A549 (cell line): ENCODE measurements at regions not wholly inside any gene's neighbourhood (a gene's known extent, or its start where the extent isn't known, plus 50 kb on each side); places are given as distances from the start of the nearest gene placed in this dataset.

ENCODE experiments used
- BHLHE40 ChIP-seq: IDR thresholded peaks from 2 replicates; pipeline ENCODE4 v1.6.1; 2012; ENCODE audit warnings: low read depth, low read length, inconsistent platforms
- CEBPB ChIP-seq, 2 experiments: fragments of >200 bp in 1 of 2; sonication (Bioruptor Twin) in 1 of 2; formaldehyde crosslinking in 1 of 2; IDR thresholded peaks; 2 replicates each; pipeline ENCODE4 v1.6.1; 2012 to 2016
- CHD2 ChIP-seq: fragments of 150-350 bp; IDR thresholded peaks from 2 replicates; pipeline ENCODE4 v1.6.1; 2014; ENCODE audit warnings: low read length; ENCODE audit not compliant: partially characterized antibody
- CTCF ChIP-seq: fragments of >200 bp; sonication (Bioruptor Twin); formaldehyde crosslinking; IDR thresholded peaks from 3 replicates; pipeline ENCODE4 v1.5.1; 2016
- EHMT2 ChIP-seq: fragments of 200-600 bp; sonication (generic); IDR thresholded peaks from 2 replicates; pipeline ENCODE4 v1.6.1; 2016; ENCODE audit warnings: antibody characterized with exemption, low read depth, mild to moderate bottlenecking, moderate library complexity
- EP300 ChIP-seq, 2 experiments: fragments of >200 bp; sonication (Bioruptor Twin); formaldehyde crosslinking; IDR thresholded peaks; 2 replicates in 1 of 2; 3 replicates in 1 of 2; pipeline ENCODE4 v1.6.1; 2016 to 2017
- POLR2A ChIP-seq: IDR thresholded peaks from 2 replicates; pipeline ENCODE4 v1.6.1; 2012; ENCODE audit warnings: mild to moderate bottlenecking, low read length
- RAD21 ChIP-seq, 2 experiments: fragments of >200 bp in 1 of 2; sonication (Bioruptor Twin) in 1 of 2; formaldehyde crosslinking in 1 of 2; IDR thresholded peaks in 1 of 2; conservative IDR thresholded peaks in 1 of 2; 2 replicates in 1 of 2; 3 replicates in 1 of 2; pipeline ENCODE4 v1.6.1; 2012 to 2018; ENCODE audit warnings: inconsistent platforms in 1 of 2
- SREBF2 ChIP-seq: fragments of 450-650 bp; IDR thresholded peaks from 2 replicates; pipeline ENCODE4 v1.6.1; 2014; ENCODE audit warnings: mild to moderate bottlenecking, moderate library complexity
- USF2 ChIP-seq: fragments of 450-650 bp; IDR thresholded peaks from 2 replicates; pipeline ENCODE4 v1.6.1; 2014; ENCODE audit warnings: antibody characterized with exemption
- TF ChIP-seq, protein P1 (sequence below): fragments of 250-450 bp; sonication (Bioruptor Pico); IDR thresholded peaks from 2 replicates; pipeline ENCODE4 v1.5.0; 2021; ENCODE audit warnings: mild to moderate bottlenecking, moderate library complexity, borderline replicate concordance

- TF ChIP-seq EHMT2 = no peak
- TF ChIP-seq USF2 = no peak
- no peak for TF ChIP-seq CTCF
- TF ChIP-seq POLR2A = no peak
- no peak for TF ChIP-seq SREBF2
- TF ChIP-seq, protein P1, sequence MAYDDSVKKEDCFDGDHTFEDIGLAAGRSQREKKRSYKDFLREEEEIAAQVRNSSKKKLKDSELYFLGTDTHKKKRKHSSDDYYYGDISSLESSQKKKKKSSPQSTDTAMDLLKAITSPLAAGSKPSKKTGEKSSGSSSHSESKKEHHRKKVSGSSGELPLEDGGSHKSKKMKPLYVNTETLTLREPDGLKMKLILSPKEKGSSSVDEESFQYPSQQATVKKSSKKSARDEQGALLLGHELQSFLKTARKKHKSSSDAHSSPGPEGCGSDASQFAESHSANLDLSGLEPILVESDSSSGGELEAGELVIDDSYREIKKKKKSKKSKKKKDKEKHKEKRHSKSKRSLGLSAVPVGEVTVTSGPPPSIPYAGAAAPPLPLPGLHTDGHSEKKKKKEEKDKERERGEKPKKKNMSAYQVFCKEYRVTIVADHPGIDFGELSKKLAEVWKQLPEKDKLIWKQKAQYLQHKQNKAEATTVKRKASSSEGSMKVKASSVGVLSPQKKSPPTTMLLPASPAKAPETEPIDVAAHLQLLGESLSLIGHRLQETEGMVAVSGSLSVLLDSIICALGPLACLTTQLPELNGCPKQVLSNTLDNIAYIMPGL (CRISPR knock-in tag) = no peak
- TF ChIP-seq CHD2 = no peak
- TF ChIP-seq CEBPB (IDR thresholded peaks at IDR 0.05) = no peak
- no peak for TF ChIP-seq EP300 (IDR thresholded peaks at IDR 0.05)
- TF ChIP-seq RAD21 (conservative IDR thresholded peaks at IDR 0.05 in 1 of 2, IDR thresholded peaks at IDR 0.05 in 1 of 2) = no peak
- TF ChIP-seq BHLHE40 = no peak
Measured at GRCh38 chr10:1954300-1954699, 217.0 kb upstream of the ADARB2 start.
